Loucy (cell line): ENCODE measurements at regions not wholly inside any gene's neighbourhood (a gene's known extent, or its start where the extent isn't known, plus 50 kb on each side); places are given as distances from the start of the nearest gene placed in this dataset.

ENCODE experiments used
- H2AFZ ChIP-seq: fragments of 200-600 bp; sonication (generic); 2 replicates; pipeline ENCODE4 v1.6.0; 2016; ENCODE audit warnings: antibody characterized with exemption, mild to moderate bottlenecking, low read length, moderate library complexity
- H3F3A ChIP-seq: fragments of 200-600 bp; 2 replicates; pipeline ENCODE4 v1.6.0; 2016; ENCODE audit warnings: antibody characterized with exemption, low read depth, mild to moderate bottlenecking
- H3K27me3 ChIP-seq: fragments of 200-600 bp; sonication (generic); 2 replicates; pipeline ENCODE4 v1.6.1; 2014; ENCODE audit warnings: low read length, mild to moderate bottlenecking; ENCODE audit not compliant: insufficient read depth, poor library complexity, severe bottlenecking
- H3K36me3 ChIP-seq: fragments of 200-600 bp; sonication (generic); 2 replicates; pipeline ENCODE4 v1.6.1; 2016; ENCODE audit warnings: low read length; ENCODE audit not compliant: insufficient read depth
- H3K4me1 ChIP-seq: fragments of 200-600 bp; sonication (generic); 2 replicates; pipeline ENCODE4 v1.5.1; 2014; ENCODE audit warnings: low read length, mild to moderate bottlenecking; ENCODE audit not compliant: insufficient read depth, poor library complexity, severe bottlenecking
- H3K4me2 ChIP-seq: fragments of 200-600 bp; sonication (generic); 2 replicates; pipeline ENCODE4 v1.6.0; 2014; ENCODE audit warnings: antibody characterized with exemption, low read length, low read depth, mild to moderate bottlenecking; ENCODE audit not compliant: poor library complexity, severe bottlenecking
- H3K4me3 ChIP-seq: fragments of 200-600 bp; sonication (generic); 2 replicates; pipeline ENCODE4 v1.5.1; 2014; ENCODE audit warnings: low read length, mild to moderate bottlenecking, mixed read lengths; ENCODE audit not compliant: poor library complexity, severe bottlenecking
- H3K79me2 ChIP-seq: fragments of 200-600 bp; sonication (generic); 2 replicates; pipeline ENCODE4 v1.6.1; 2014; ENCODE audit warnings: low read length; ENCODE audit not compliant: insufficient read depth
- H3K9ac ChIP-seq: fragments of 200-600 bp; sonication (generic); 2 replicates; pipeline ENCODE4 v1.6.0; 2014; ENCODE audit warnings: mild to moderate bottlenecking, low read depth, low read length, moderate library complexity; ENCODE audit not compliant: poor library complexity, severe bottlenecking
- H3K9me2 ChIP-seq: fragments of 200-600 bp; sonication (generic); replicated peaks from 2 replicates; pipeline ENCODE4 v1.6.1; 2016; ENCODE audit warnings: low read depth, low read length, mixed read lengths
- H3K9me3 ChIP-seq: fragments of 200-600 bp; sonication (generic); 2 replicates; pipeline ENCODE4 v1.6.1; 2014; ENCODE audit warnings: mild to moderate bottlenecking, antibody characterized with exemption, low read length, low read depth; ENCODE audit not compliant: insufficient read depth
- H4K20me1 ChIP-seq: fragments of 200-600 bp; sonication (generic); 2 replicates; pipeline ENCODE4 v1.6.0; 2014; ENCODE audit warnings: antibody characterized with exemption, low read length, mild to moderate bottlenecking; ENCODE audit not compliant: insufficient read depth, poor library complexity, severe bottlenecking
- CTCF ChIP-seq: fragments of 200-600 bp; sonication (generic); conservative IDR thresholded peaks from 2 replicates; pipeline ENCODE4 v1.5.1; 2014; ENCODE audit warnings: mild to moderate bottlenecking, antibody characterized with exemption, low read length
- EZH2phosphoT487 ChIP-seq: fragments of 200-600 bp; IDR thresholded peaks from 2 replicates; pipeline ENCODE4 v1.6.1; 2018; ENCODE audit warnings: antibody characterized with exemption, mild to moderate bottlenecking, moderate library complexity, borderline replicate concordance

- no peaks in the 10 kb centered on the region for H3K9me3 ChIP-seq
- no peaks in the 10 kb centered on the region for H3F3A ChIP-seq
- no peak overlapping the region for H2AFZ ChIP-seq
- H3K36me3 ChIP-seq = no peaks in the 10 kb centered on the region
- no peak overlapping the region for H3K4me3 ChIP-seq
- no peak for TF ChIP-seq CTCF
- TF ChIP-seq EZH2phosphoT487 = no peak
- no peaks in the 10 kb centered on the region for H3K4me1 ChIP-seq
- H3K9ac ChIP-seq = no peak overlapping the region
- H4K20me1 ChIP-seq = no peaks in the 10 kb centered on the region
- H3K27me3 ChIP-seq = no peaks in the 10 kb centered on the region
- no peak overlapping the region for H3K4me2 ChIP-seq
- H3K79me2 ChIP-seq = no peaks in the 10 kb centered on the region
- H3K9me2 ChIP-seq = no peaks in the 10 kb centered on the region
Observed at GRCh38 chr21:16243396-16243795, 513.6 kb downstream of the USP25 start.

- Histone ChIP-seq H3K4me1 (no peaks in the 10 kb centered on the region), H4K20me1 (no peaks in the 10 kb centered on the region), H3K4me3 (no peak overlapping the region), H3K9me3 (no peaks in the 10 kb centered on the region), H3K4me2 (no peak overlapping the region), H3K27me3 (no peaks in the 10 kb centered on the region), H2AFZ (no peak overlapping the region), H3K36me3 (no peaks in the 10 kb centered on the region), H3K79me2 (no peaks in the 10 kb centered on the region), H3F3A (no peaks in the 10 kb centered on the region), H3K9ac (no peak overlapping the region), H3K9me2 (no peaks in the 10 kb centered on the region)
- no peak for TF ChIP-seq CTCF
Observed at GRCh38 chr21:16248705-16249104, 518.9 kb downstream of the USP25 start.

- no peaks in the 10 kb centered on the region for H4K20me1 ChIP-seq
- H3K9me3 ChIP-seq = no peaks in the 10 kb centered on the region
- H2AFZ ChIP-seq = no peak overlapping the region
- no peaks in the 10 kb centered on the region for H3F3A ChIP-seq
- no peak overlapping the region for H3K9ac ChIP-seq
- H3K4me3 ChIP-seq = no peak overlapping the region
- TF ChIP-seq CTCF (no peak), EZH2phosphoT487 (no peak)
- no peaks in the 10 kb centered on the region for H3K9me2 ChIP-seq
- no peak overlapping the region for H3K4me2 ChIP-seq
- no peaks in the 10 kb centered on the region for H3K79me2 ChIP-seq
- no peaks in the 10 kb centered on the region for H3K4me1 ChIP-seq
- H3K27me3 ChIP-seq = no peaks in the 10 kb centered on the region
- no peaks in the 10 kb centered on the region for H3K36me3 ChIP-seq
Observed at GRCh38 chr21:16250273-16250672, 520.5 kb downstream of the USP25 start.
